GM12864 (cell line): ENCODE measurements at regions not wholly inside any gene's neighbourhood (a gene's known extent, or its start where the extent isn't known, plus 50 kb on each side); places are given as distances from the start of the nearest gene placed in this dataset.

ENCODE experiments used
- DNase-seq: peaks from one replicate; pipeline ENCODE4 v3.0.0-alpha.2; 2011; ENCODE audit warnings: low read depth
- H3K4me3 ChIP-seq: 2 replicates; pipeline ENCODE4 v1.5.1; 2011; ENCODE audit warnings: mild to moderate bottlenecking, low read depth, low read length, control low read depth
- CTCF ChIP-seq: IDR thresholded peaks from 2 replicates; pipeline ENCODE4 v1.5.1; 2011; ENCODE audit warnings: low read depth, mild to moderate bottlenecking, moderate library complexity, low read length, control low read depth, inconsistent platforms; ENCODE audit errors: missing control alignments

- TF ChIP-seq CTCF = no peak
- no peak for DNase-seq
- no peak overlapping the region for H3K4me3 ChIP-seq
Observed at GRCh38 chr6:48449002-48449401, 338.0 kb upstream of the PTCHD4 start.

DNA sequence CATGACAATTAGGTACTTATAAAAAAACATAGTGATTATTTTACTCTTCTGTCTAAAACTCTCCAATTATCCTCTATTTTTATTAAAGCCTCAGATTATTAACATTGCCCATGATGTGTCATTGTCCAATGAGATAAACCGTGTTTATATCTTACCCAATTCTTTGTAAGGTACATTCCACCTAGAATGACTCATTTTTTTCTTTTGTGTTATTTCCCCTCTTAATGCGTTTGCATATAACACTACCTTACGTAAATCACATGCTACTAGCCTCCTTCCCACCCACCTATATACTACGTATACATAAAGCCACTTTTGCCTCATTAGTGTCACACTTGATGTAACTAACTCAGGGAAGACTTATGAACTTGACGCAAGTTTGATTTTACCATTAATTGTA lies 336.3 kb upstream of the PTCHD4 start:
- H3K4me3 ChIP-seq = no peak overlapping the region
- no peak for TF ChIP-seq CTCF
- DNase-seq = no peak

- H3K4me3 ChIP-seq = no peak overlapping the region
Observed at GRCh38 chr6:48429610-48430009, 318.6 kb upstream of the PTCHD4 start.

GRCh38 chr6:48429021-48429420 lies 318.0 kb upstream of the PTCHD4 start:
- no peak overlapping the region for H3K4me3 ChIP-seq
- DNase-seq = no peak
- no peak for TF ChIP-seq CTCF

More at GRCh38 chr6:48429610-48430009, 318.6 kb upstream of the PTCHD4 start:
- no peak for DNase-seq
- TF ChIP-seq CTCF = no peak

DNA sequence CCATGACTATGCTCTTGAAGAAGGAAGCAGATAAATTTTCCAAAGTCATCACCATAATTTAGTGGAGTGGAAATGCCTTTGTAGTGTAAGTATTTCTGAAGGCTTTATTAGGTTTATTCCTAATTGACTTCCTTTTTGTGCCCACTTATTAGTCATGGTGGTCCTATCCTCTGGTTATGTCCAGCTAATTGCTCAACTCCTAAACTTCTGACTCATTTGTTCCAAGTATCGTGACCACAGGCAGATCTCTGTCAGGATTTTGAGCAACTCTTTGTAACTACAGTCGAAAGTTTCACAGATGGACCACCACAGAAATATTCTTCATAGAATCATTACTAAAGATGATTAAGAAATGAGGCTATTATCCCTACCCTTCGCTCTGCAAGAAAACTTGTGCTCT lies 315.6 kb upstream of the PTCHD4 start:
- no peak for TF ChIP-seq CTCF
- DNase-seq = no peak
- no peak overlapping the region for H3K4me3 ChIP-seq

- no peak for TF ChIP-seq CTCF
- no peak overlapping the region for H3K4me3 ChIP-seq
- no peak for DNase-seq
Observed at GRCh38 chr6:48423640-48424365, 312.8 kb upstream of the PTCHD4 start.

- TF ChIP-seq CTCF = no peak
- H3K4me3 ChIP-seq = no peak overlapping the region
- DNase-seq = no peak
Observed at GRCh38 chr6:48419992-48420391, 309.0 kb upstream of the PTCHD4 start.
